OCI-LY7 (cell line): ENCODE measurements at regions not wholly inside any gene's neighbourhood (a gene's known extent, or its start where the extent isn't known, plus 50 kb on each side); places are given as distances from the start of the nearest gene placed in this dataset.
"Not testable (repeated sequence)": the region's sequence is repeated elsewhere in the genome, so short reads cannot be mapped to it uniquely, and the experiment has no call there.

Experiments
- BruUV-seq: library from RNA; stranded (reverse); fragments of 400-500 nt; replicated peaks from 2 replicates; lab custom pipeline; 2021; lab: Mats Ljungman, UMichigan
- CTCF ChIA-PET: fragments of 300-600 bp; sonication (Branson Sonifier 250); formaldehyde crosslinking; loops from one replicate; lab custom pipeline; 2022; ENCODE audit warnings: antibody characterized with exemption; ENCODE audit not compliant: unreplicated experiment; lab: Charles Lee
- POLR2A ChIA-PET: fragments of 300-600 bp; sonication (Branson Sonifier 250); formaldehyde crosslinking; loops from one replicate; lab custom pipeline; 2022; ENCODE audit warnings: antibody characterized with exemption; lab: Charles Lee
- DNase-seq: peaks from one replicate; pipeline ENCODE4 v3.0.0-alpha.2; 2015; ENCODE audit warnings: low spot score
- H2AFZ ChIP-seq: fragments of 200-600 bp; sonication (generic), shearing (Covaris generic); 2 replicates; pipeline ENCODE4 v1.6.1; 2014; ENCODE audit warnings: mild to moderate bottlenecking, antibody characterized with exemption, low read length, moderate library complexity
- H3K27ac ChIP-seq: fragments of 200-600 bp; sonication (generic); 2 replicates; pipeline ENCODE4 v1.5.1; 2014; ENCODE audit warnings: mixed run types, low read depth, mild to moderate bottlenecking, moderate library complexity, low read length, inconsistent platforms; ENCODE audit not compliant: poor library complexity, severe bottlenecking
- H3K36me3 ChIP-seq: fragments of 200-600 bp; sonication (generic); 2 replicates; pipeline ENCODE4 v1.6.1; 2014; ENCODE audit warnings: mild to moderate bottlenecking, antibody characterized with exemption, low read length, moderate library complexity, mixed read lengths; ENCODE audit not compliant: insufficient read depth
- H3K4me1 ChIP-seq: fragments of 200-600 bp; sonication (generic); 2 replicates; pipeline ENCODE4 v1.5.1; 2014; ENCODE audit warnings: mild to moderate bottlenecking, low read length; ENCODE audit not compliant: insufficient read depth, poor library complexity, severe bottlenecking
- H3K4me2 ChIP-seq: fragments of 200-600 bp; sonication (generic); 2 replicates; pipeline ENCODE4 v1.6.1; 2014; ENCODE audit warnings: mild to moderate bottlenecking, low read length
- H3K4me3 ChIP-seq: fragments of 200-600 bp; sonication (generic); 2 replicates; pipeline ENCODE4 v1.5.1; 2014; ENCODE audit warnings: mild to moderate bottlenecking, low read depth, low read length; ENCODE audit not compliant: poor library complexity, severe bottlenecking
- H3K79me2 ChIP-seq: fragments of 200-600 bp; sonication (generic); 2 replicates; pipeline ENCODE4 v1.6.1; 2016; ENCODE audit warnings: low read depth, mild to moderate bottlenecking, low read length, moderate library complexity, mixed read lengths; ENCODE audit not compliant: insufficient read depth
- H3K9me2 ChIP-seq: fragments of 200-600 bp; sonication (generic); 2 replicates; pipeline ENCODE4 v1.6.1; 2016; ENCODE audit warnings: mild to moderate bottlenecking, low read length, mixed read lengths; ENCODE audit not compliant: insufficient read depth
- H3K9me3 ChIP-seq: fragments of 200-600 bp; sonication (generic); 2 replicates; pipeline ENCODE4 v1.6.1; 2014; ENCODE audit warnings: mild to moderate bottlenecking, mixed run types, low read length, mixed read lengths
- H4K20me1 ChIP-seq: fragments of 200-600 bp; sonication (generic); 2 replicates; pipeline ENCODE4 v1.6.1; 2014; ENCODE audit warnings: mild to moderate bottlenecking, antibody characterized with exemption, low read length, moderate library complexity, mixed read lengths; ENCODE audit not compliant: insufficient read depth
- CTCF ChIP-seq: fragments of 200-600 bp; sonication (generic); conservative IDR thresholded peaks from 2 replicates; pipeline ENCODE4 v1.5.1; 2014; ENCODE audit warnings: mild to moderate bottlenecking, antibody characterized with exemption, low read length, moderate library complexity, mixed read lengths
- EZH2phosphoT487 ChIP-seq: fragments of 200-600 bp; sonication (generic); IDR thresholded peaks from 2 replicates; pipeline ENCODE4 v1.6.1; 2018; ENCODE audit warnings: low read depth, borderline replicate concordance, mild to moderate bottlenecking, mixed run types, antibody characterized with exemption, low read length, moderate library complexity, mixed read lengths
- intact Hi-C: fragments of 100-400 bp; cut with micrococcal nuclease; formaldehyde crosslinking; loops from one replicate; pipeline ENCODE4 v1.10.0; 2022; ENCODE audit not compliant: unreplicated experiment

- no peak overlapping the region for H3K4me2 ChIP-seq
- TF ChIP-seq EZH2phosphoT487 (no peak), CTCF (no peak)
- POLR2A ChIA-PET, result no interaction called here
Measured at GRCh38 chr15:61364871-61365270, 135.8 kb upstream of the RORA start.

GRCh38 chr15:61362912-61363311 is 133.8 kb upstream of the RORA start:
- POLR2A ChIA-PET, result not testable (repeated sequence)

More at GRCh38 chr15:61364871-61365270, 135.8 kb upstream of the RORA start:
- Histone ChIP-seq H3K4me1 (no peaks in the 10 kb centered on the region), H4K20me1 (no peaks in the 10 kb centered on the region), H2AFZ (no peak overlapping the region), H3K4me3 (no peak overlapping the region), H3K36me3 (no peaks in the 10 kb centered on the region), H3K27ac (no peak overlapping the region), H3K9me3 (no peaks in the 10 kb centered on the region), H3K79me2 (no peaks in the 10 kb centered on the region), H3K9me2 (no peaks in the 10 kb centered on the region)
- CTCF ChIA-PET, result interaction anchor here (0.6 kb wide), 1 partner anchor 29 kb away, joined by 3 read pairs; no protein-coding TSS in a partner anchor
- DNase-seq, result no peak
- intact Hi-C loops, result no loop called here
- BruUV-seq, result no TSS peak

DNA sequence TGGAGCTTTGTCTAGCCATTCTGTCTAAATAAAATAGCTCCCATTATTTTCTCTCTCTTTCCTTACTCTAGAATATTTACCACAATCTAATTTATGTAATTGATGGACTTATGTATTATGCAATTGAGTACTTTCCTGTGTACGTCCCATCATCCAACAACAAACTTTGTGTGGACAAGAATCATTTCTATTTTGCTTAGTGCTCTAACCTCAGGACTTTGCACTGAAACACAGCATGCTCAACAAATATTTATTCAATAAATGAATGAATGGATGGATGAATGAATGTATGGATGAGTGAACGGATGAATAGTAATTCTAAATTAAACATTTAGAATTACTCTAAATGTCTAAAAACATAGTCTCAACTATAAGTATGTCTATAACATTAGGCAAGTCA is 115.2 kb upstream of the RORA start:
- Histone ChIP-seq H3K4me2 (no peak overlapping the region), H3K27ac (no peak overlapping the region), H3K36me3 (no peaks in the 10 kb centered on the region), H3K9me3 (no peaks in the 10 kb centered on the region), H3K79me2 (no peaks in the 10 kb centered on the region), H4K20me1 (no peaks in the 10 kb centered on the region), H3K4me3 (no peak overlapping the region), H3K9me2 (no peaks in the 10 kb centered on the region), H3K4me1 (no peaks in the 10 kb centered on the region), H2AFZ (no peak overlapping the region)
- TF ChIP-seq EZH2phosphoT487, result no peak
- TF ChIP-seq CTCF, result no peak
- ChIA-PET POLR2A (no interaction called here), CTCF (no interaction called here)
- intact Hi-C loops, result no loop called here
- no TSS peak for BruUV-seq
- no peak for DNase-seq

More at GRCh38 chr15:61362912-61363311, 133.8 kb upstream of the RORA start:
- intact Hi-C loops, CTCF ChIA-PET, H2AFZ ChIP-seq, H3K4me1 ChIP-seq, H4K20me1 ChIP-seq, H3K79me2 ChIP-seq, H3K4me3 ChIP-seq, H3K27ac ChIP-seq, DNase-seq, BruUV-seq, H3K9me3 ChIP-seq, H3K9me2 ChIP-seq, H3K36me3 ChIP-seq, H3K4me2 ChIP-seq: not testable (repeated sequence)
